Right renal pelvis (tissue), 4 donors: ENCODE measurements at regions not wholly inside any gene's neighbourhood (a gene's known extent, or its start where the extent isn't known, plus 50 kb on each side); places are given as distances from the start of the nearest gene placed in this dataset.

Experiments used
- DNase-seq, 4 donors: peaks; one replicate each; pipeline ENCODE4 v3.0.0-alpha.2; 2013; ENCODE audit warnings: low read depth in 4 of 4, low spot score in 3 of 4, missing footprints in 1 of 4

- no peak for DNase-seq
Measured at GRCh38 chr2:100658017-100658416, 95.2 kb downstream of the PDCL3 start.

GRCh38 chr2:100660851-100661584, 98.2 kb downstream of the PDCL3 start:
- no peak for DNase-seq

DNA sequence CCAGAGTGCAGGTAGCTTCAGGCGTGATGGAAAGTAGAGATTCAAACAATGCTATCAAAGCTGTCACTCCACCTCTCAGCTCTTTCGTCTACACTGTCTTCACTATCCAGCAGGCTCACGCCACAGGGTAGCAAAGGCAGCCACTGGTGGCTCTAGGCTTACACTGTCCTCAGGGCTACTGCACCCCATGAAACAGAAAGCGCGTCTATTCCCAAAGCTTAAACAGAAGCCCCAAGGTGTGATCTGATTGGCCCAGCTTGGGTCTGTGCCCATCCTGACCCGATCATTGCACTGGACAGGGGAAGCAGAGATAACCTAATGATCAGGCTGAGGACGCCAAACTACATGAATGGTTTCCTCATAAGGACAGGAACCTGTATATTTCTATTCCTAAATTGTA, 100.1 kb downstream of the PDCL3 start:
- no peak for DNase-seq

GRCh38 chr2:100664021-100664755, 101.4 kb downstream of the PDCL3 start:
- no peak for DNase-seq

DNA sequence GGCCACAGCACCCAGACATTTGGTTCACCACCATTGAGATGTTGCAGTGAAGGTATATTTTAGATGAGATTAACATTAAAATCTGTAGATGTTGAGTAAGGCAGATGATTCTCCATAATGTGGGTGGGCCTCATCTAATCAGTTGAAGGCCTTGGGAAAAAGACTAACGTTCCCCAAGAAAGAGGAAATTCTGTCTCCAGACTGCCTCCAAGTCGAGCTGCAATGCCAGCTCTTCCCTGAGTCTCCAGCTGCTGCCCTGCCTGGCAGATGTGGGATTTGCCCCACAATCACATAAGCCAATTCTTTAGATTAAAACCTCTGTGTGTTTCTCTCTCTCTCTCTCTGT, 101.9 kb downstream of the PDCL3 start:
- no peak for DNase-seq

DNA sequence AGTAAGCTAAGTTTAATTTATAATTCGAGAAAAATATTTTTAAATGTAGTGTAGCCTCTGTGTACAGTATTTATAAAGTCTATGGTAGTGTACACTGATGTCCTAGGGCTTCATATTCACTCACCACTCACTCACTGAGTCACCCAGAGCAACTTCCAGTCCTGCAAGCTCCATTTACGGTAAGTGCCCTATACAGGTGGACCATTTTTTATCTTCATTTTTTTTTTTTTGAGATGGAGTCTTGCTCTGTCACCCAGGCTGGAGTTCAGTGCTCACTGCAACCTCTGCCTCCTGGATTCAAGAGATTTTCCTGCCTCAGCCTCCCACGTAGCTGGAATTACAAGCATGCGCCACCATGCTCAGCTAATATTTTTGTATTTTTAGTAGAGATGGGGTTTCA, 104.2 kb downstream of the PDCL3 start:
- DNase-seq = no peak

GRCh38 chr2:100667801-100668200, 105.0 kb downstream of the PDCL3 start:
- DNase-seq = no peak

- DNase-seq = no peak
Measured at GRCh38 chr2:100670232-100670631, 107.4 kb downstream of the PDCL3 start.

DNA sequence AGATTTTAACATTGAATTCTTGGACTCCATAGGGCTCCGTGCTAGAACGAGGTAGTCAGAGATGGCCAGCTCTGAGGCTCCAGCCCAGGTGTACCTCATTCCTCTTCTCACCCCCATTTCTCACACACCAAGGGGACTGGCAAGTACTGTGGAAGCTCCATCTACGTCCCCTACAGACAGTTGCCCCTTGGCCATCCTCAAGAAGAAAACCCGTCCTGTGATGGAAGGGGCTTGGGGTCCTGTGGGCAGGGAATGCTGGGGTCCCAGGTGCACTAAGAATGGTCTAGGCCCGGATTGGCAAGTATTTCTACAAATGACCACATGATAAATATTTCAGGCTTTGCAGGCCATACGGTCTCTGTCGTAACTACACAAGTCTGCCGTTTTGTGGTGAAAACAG, 110.3 kb downstream of the PDCL3 start:
- no peak for DNase-seq

DNA sequence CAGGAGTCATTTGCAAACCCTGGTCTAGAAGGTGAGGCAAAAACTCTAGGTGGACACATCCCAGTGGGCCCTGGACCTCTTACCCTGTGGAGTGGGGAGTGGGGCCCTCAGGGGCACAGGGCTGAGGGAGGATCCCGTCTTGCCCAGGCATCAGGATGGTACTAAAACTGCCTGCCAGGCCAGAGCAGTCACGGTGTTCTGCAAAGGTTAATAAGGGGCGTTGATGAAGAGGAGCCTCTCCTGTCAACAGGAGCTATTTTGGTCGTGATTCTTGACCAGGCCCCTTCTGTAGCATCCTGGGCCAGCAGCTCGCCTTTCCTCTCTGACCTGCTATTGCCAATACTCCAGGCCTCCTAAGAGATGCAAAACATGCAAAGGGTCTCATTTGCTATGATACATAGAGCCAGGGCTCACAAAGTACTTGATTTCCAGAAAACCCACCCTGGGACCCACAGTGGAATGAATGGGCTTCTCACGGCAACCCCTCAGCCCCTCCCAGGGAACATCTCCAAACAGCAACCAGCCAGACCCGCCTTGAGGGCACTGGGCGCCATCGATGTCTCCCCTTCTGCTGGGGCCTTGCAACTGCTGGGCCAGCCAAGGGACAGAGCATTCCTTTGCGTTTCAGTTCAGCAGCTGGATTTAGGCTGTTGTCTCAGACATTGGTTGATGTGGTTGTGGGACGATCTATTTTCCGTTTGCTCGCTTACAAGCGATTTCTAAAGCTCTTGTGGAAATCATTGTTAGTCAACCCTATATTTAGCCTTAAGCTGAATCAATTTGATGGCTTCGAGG, 111.1 kb downstream of the PDCL3 start:
- DNase-seq = no peak

- no peak for DNase-seq
Measured at GRCh38 chr2:100674666-100675065, 111.9 kb downstream of the PDCL3 start.

DNA sequence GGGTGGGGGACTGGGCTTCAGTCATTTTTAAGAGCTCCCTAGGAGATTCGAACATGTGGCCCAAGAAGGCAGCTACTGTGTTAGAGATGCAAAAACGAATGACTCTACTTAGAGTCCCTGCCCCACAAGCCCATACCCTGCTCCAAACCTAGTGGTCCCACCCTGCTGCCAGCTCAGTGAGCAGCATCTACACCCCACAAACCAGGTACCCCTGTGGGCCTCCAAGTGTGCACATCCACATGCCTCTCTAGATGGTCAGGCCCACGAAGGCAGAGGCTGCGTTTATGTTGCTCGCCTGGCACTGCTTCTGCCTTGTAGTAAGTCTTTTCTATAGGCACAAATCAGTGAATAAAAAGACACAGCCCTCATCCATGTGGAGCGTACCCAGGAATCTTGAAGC, 112.6 kb downstream of the PDCL3 start:
- no peak for DNase-seq

- DNase-seq = no peak
Measured at GRCh38 chr2:100675855-100676254, 113.1 kb downstream of the PDCL3 start.

- DNase-seq = no peak
Measured at GRCh38 chr2:100676346-100676745, 113.6 kb downstream of the PDCL3 start.

DNA sequence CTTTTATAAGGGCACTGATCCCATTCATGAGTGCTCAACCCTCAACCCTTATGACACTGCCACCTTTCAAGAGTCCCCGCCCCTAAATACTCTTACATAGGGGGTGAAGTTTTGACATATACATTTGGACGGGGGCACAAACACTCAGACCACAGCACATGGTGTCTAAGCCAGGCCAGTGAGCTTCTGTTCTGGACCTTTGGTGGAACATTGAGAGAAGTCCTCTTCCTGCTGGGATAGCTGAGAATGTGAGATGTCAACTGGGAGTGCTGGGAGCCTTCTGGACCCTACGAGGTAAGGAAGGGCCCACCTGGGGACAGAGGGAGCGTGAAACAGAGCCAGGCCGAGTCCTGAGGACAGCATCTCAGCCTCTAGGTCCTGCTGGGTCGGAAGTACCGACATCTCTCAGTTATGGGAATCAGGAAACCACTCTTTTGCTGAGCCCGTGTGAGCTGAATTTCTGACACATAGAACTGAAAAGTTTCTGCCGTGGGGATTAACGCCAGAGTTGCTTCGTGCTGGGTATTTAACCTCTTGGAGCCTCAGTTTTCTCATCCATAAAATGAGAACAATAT, 114.9 kb downstream of the PDCL3 start:
- DNase-seq = no peak

DNA sequence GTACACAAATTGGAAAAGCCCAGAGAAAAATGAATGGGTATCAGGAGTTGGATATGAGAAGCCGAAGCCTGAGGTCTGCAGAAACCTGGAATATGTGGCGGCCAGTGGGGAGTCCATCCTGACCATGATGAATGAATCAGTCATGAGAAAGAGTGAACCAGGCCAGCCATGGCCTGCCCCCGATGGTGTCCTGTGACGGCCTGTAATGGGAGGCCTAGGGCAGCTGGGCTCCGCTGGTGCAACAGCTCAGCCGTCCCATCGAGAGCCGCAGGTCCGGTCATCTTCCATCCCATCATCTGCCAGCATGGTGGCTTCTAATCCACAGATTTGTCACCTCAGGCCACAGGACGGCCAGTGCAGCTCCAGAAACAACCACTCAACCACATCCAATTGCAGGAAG, 116.4 kb downstream of the PDCL3 start:
- no peak for DNase-seq

- no peak for DNase-seq
Measured at GRCh38 chr2:100682536-100682935, 119.7 kb downstream of the PDCL3 start.

DNA sequence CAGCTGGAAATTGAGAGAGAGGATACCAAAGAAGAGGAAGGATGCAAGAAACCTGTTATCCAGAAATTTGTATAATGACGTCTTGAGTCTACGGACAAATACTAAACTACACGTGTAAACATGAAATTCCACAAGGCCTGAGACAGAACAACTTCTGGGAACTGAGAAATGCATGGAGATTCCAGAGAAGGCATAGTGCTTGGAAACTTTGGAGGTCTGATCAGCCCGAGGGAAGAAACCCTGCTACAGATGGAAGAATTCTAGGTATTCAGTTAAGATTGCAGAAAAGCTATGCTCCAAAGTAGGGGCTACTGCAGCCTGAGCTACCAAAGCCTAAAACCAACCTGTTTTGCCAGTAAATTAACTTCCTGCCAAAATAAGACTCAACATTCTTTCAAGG, 120.4 kb downstream of the PDCL3 start:
- DNase-seq = no peak

GRCh38 chr2:100691846-100692245, 128.1 kb upstream of the NPAS2 start:
- DNase-seq = no peak

DNA sequence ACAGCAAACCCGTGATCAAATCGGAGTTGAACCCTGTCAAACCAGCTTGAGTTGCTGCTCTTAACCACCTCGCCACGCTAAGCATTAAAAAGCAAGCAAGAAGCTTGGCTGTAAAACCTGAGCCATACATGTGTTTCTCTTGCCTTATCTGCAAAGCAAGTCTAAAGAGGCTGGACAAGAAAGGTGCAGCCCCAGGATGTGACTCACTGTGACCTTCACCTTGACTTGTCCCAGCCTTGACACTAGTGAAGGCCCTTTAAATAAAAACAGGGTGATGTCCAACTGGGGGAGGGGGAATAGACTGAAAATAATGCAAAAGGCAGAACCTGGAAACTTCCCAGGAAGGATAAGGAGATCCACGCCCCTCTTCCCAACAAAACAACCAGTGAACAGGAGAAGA, 127.6 kb upstream of the NPAS2 start:
- no peak for DNase-seq

GRCh38 chr2:100692906-100693305, 127.0 kb upstream of the NPAS2 start:
- no peak for DNase-seq
